H9 (cell line): ENCODE measurements at regions not wholly inside any gene's neighbourhood (a gene's known extent, or its start where the extent isn't known, plus 50 kb on each side); places are given as distances from the start of the nearest gene placed in this dataset.

Experiments
- DNase-seq: peaks from one replicate; pipeline ENCODE4 v3.0.0-alpha.2; 2017
- H2AFZ ChIP-seq: one replicate; pipeline ENCODE4 v1.6.1; 2013; ENCODE audit warnings: mild to moderate bottlenecking, low read length, control low read depth, moderate library complexity
- H2AK5ac ChIP-seq: 2 replicates; pipeline ENCODE4 v1.6.1; 2013; ENCODE audit warnings: low read length, control low read depth, mixed read lengths; ENCODE audit not compliant: insufficient read length
- H2BK120ac ChIP-seq: one replicate; pipeline ENCODE4 v1.6.1; 2013; ENCODE audit warnings: low read depth, mild to moderate bottlenecking, low read length, control low read depth, inconsistent platforms; ENCODE audit not compliant: poor library complexity, severe bottlenecking
- H2BK12ac ChIP-seq: 2 replicates; pipeline ENCODE4 v1.6.1; 2013; ENCODE audit warnings: low read length, control low read depth, mixed read lengths, low read depth; ENCODE audit not compliant: insufficient read length
- H2BK15ac ChIP-seq: 2 replicates; pipeline ENCODE4 v1.6.1; 2013; ENCODE audit warnings: low read depth, low read length, control low read depth
- H2BK20ac ChIP-seq: one replicate; pipeline ENCODE4 v1.6.1; 2013; ENCODE audit warnings: low read depth, mild to moderate bottlenecking, low read length, control low read depth, inconsistent platforms; ENCODE audit not compliant: poor library complexity, severe bottlenecking
- H2BK5ac ChIP-seq: 2 replicates; pipeline ENCODE4 v1.6.1; 2013; ENCODE audit warnings: low read length, control low read depth, mixed read lengths; ENCODE audit not compliant: insufficient read length
- H3K14ac ChIP-seq: 2 replicates; pipeline ENCODE4 v1.6.1; 2013; ENCODE audit warnings: low read length, control low read depth; ENCODE audit not compliant: insufficient read depth
- H3K18ac ChIP-seq: 2 replicates; pipeline ENCODE4 v1.6.1; 2013; ENCODE audit warnings: low read depth, mild to moderate bottlenecking, mixed read lengths, low read length, control low read depth; ENCODE audit not compliant: insufficient read length
- H3K23ac ChIP-seq: 2 replicates; pipeline ENCODE4 v1.6.1; 2013; ENCODE audit warnings: low read length, control low read depth, mixed read lengths, low read depth; ENCODE audit not compliant: insufficient read length
- H3K23me2 ChIP-seq: 2 replicates; pipeline ENCODE4 v1.6.1; 2013; ENCODE audit warnings: low read depth, mild to moderate bottlenecking, mixed read lengths, low read length, control low read depth; ENCODE audit not compliant: insufficient read length, poor library complexity, severe bottlenecking
- H3K27ac ChIP-seq: 2 replicates; pipeline ENCODE4 v1.5.1; 2013; ENCODE audit warnings: low read length, control low read depth, mixed read lengths, low read depth; ENCODE audit not compliant: insufficient read length
- H3K27me3 ChIP-seq: 2 replicates; pipeline ENCODE4 v1.6.1; 2013; ENCODE audit warnings: low read length, control low read depth, inconsistent platforms; ENCODE audit not compliant: insufficient read depth
- H3K4ac ChIP-seq: 2 replicates; pipeline ENCODE4 v1.6.1; 2013; ENCODE audit warnings: low read depth, mild to moderate bottlenecking, control low read depth, inconsistent platforms, low read length, moderate library complexity
- H3K4me1 ChIP-seq: 2 replicates; pipeline ENCODE4 v1.6.1; 2013; ENCODE audit warnings: low read length, control low read depth, inconsistent platforms; ENCODE audit not compliant: insufficient read depth
- H3K4me2 ChIP-seq: 2 replicates; pipeline ENCODE4 v1.6.1; 2013; ENCODE audit warnings: low read length, control low read depth, mixed read lengths; ENCODE audit not compliant: insufficient read length, insufficient read depth
- H3K56ac ChIP-seq: 2 replicates; pipeline ENCODE4 v1.6.1; 2013; ENCODE audit warnings: low read depth, mild to moderate bottlenecking, mixed read lengths, low read length, control low read depth; ENCODE audit not compliant: insufficient read length
- H3K79me1 ChIP-seq: 2 replicates; pipeline ENCODE4 v1.6.1; 2013; ENCODE audit warnings: low read depth, mild to moderate bottlenecking, moderate library complexity, low read length, control low read depth, inconsistent platforms; ENCODE audit not compliant: insufficient read depth, poor library complexity, severe bottlenecking
- H3K79me2 ChIP-seq: 2 replicates; pipeline ENCODE4 v1.6.1; 2013; ENCODE audit warnings: low read length, control low read depth, inconsistent platforms; ENCODE audit not compliant: insufficient read depth
- H3K9ac ChIP-seq: 2 replicates; pipeline ENCODE4 v1.6.1; 2013; ENCODE audit warnings: low read length, control low read depth, mixed read lengths; ENCODE audit not compliant: insufficient read length; ENCODE audit errors: extremely low read depth
- H3K9me3 ChIP-seq: one replicate; pipeline ENCODE4 v1.6.1; 2013; ENCODE audit warnings: low read depth, low read length, inconsistent platforms; ENCODE audit not compliant: control insufficient read depth
- H3T11ph ChIP-seq: one replicate; pipeline ENCODE4 v1.6.1; 2013; ENCODE audit warnings: mild to moderate bottlenecking, low read length, control low read depth, inconsistent platforms
- H4K20me1 ChIP-seq: one replicate; pipeline ENCODE4 v1.6.1; 2013; ENCODE audit not compliant: control insufficient read depth, insufficient read length, insufficient read depth
- H4K5ac ChIP-seq: 2 replicates; pipeline ENCODE4 v1.6.1; 2013; ENCODE audit warnings: low read depth, mild to moderate bottlenecking, mixed read lengths, low read length, control low read depth; ENCODE audit not compliant: insufficient read length
- H4K8ac ChIP-seq: replicated peaks from 2 replicates; pipeline ENCODE4 v1.6.1; 2013; ENCODE audit warnings: low read length, control low read depth, mixed read lengths, low read depth; ENCODE audit not compliant: insufficient read length
- H4K91ac ChIP-seq: 2 replicates; pipeline ENCODE4 v1.6.1; 2013; ENCODE audit warnings: low read depth, mild to moderate bottlenecking, moderate library complexity, mixed read lengths, low read length, control low read depth; ENCODE audit not compliant: insufficient read length
- H3K27ac Mint-ChIP-seq, 3 experiments: 2 replicates in 2 of 3; 3 replicates in 1 of 3; pipeline ENCODE4 v1.8.0; 2020 to 2021; ENCODE audit warnings: mixed read lengths in 3 of 3, mild to moderate bottlenecking in 1 of 3, moderate library complexity in 1 of 3
- H3K27me3 Mint-ChIP-seq: 2 replicates; pipeline ENCODE4 v1.8.0; 2021; ENCODE audit warnings: low read depth, mild to moderate bottlenecking, moderate library complexity, mixed read lengths
- H3K36me3 Mint-ChIP-seq, 3 experiments: 2 replicates in 2 of 3; 3 replicates in 1 of 3; pipeline ENCODE4 v1.8.0; 2020 to 2021; ENCODE audit warnings: low read depth in 3 of 3, mixed read lengths in 3 of 3; ENCODE audit not compliant: insufficient read depth in 1 of 3
- H3K4me1 Mint-ChIP-seq, 2 experiments: 2 replicates each; pipeline ENCODE4 v1.8.0; 2020; ENCODE audit warnings: mixed read lengths in 2 of 2
- H3K4me3 Mint-ChIP-seq, 2 experiments: 2 replicates in 1 of 2; 3 replicates in 1 of 2; pipeline ENCODE4 v1.8.0; 2020 to 2021; ENCODE audit warnings: mild to moderate bottlenecking in 2 of 2, mixed read lengths in 2 of 2, moderate library complexity in 1 of 2
- H3K9me3 Mint-ChIP-seq, 2 experiments: 2 replicates in 1 of 2; 3 replicates in 1 of 2; pipeline ENCODE4 v1.8.0; 2020; ENCODE audit warnings: mild to moderate bottlenecking in 2 of 2, mixed read lengths in 2 of 2, moderate library complexity in 1 of 2
- CTCF ChIP-seq: fragments of 200-600 bp; sonication (generic); conservative IDR thresholded peaks from 3 replicates; pipeline ENCODE4 v1.8.0; 2021; ENCODE audit warnings: antibody characterized with exemption, mild to moderate bottlenecking
- WGBS: extraction: QIAGEN DNeasy Blood & Tissue Kit; methylation state at CpG from one replicate; pipeline ENCODE4 v1.1.7; 2013; ENCODE audit warnings: missing lambda C conversion rate, low lambda C conversion rate, mixed read lengths; ENCODE audit not compliant: insufficient read length; ENCODE audit errors: extremely low coverage; 5-methylcytosine and 5-hydroxymethylcytosine counted together

- H3K9ac ChIP-seq, result no peak overlapping the region
- no CpG with 5 or more reads among the region's 1 CpG for WGBS
- no peak overlapping the region for H2BK15ac ChIP-seq
- H2BK120ac ChIP-seq, result no peak overlapping the region
- no peak overlapping the region for H3K4me2 ChIP-seq
- H3K27me3 Mint-ChIP-seq, result no peaks in the 10 kb centered on the region
- no peak overlapping the region for H2BK5ac ChIP-seq
- no peak overlapping the region for H3K27ac ChIP-seq
- H3K4me3 Mint-ChIP-seq, result no peak overlapping the region
- no peak overlapping the region for H3T11ph ChIP-seq
- no peaks in the 10 kb centered on the region for H3K23me2 ChIP-seq
- DNase-seq, result no peak
- H3K14ac ChIP-seq, result no peak overlapping the region
- no peak overlapping the region for H3K4ac ChIP-seq
- no peaks in the 10 kb centered on the region for H4K20me1 ChIP-seq
- H3K27ac Mint-ChIP-seq, result no peak overlapping the region
- no peak overlapping the region for H4K8ac ChIP-seq
- no peak overlapping the region for H3K18ac ChIP-seq
- H2BK12ac ChIP-seq, result no peak overlapping the region
- H3K79me1 ChIP-seq, result no peaks in the 10 kb centered on the region
- H3K9me3 ChIP-seq, result no peaks in the 10 kb centered on the region
- TF ChIP-seq CTCF, result no peak
- H3K79me2 ChIP-seq, result no peaks in the 10 kb centered on the region
- no peaks in the 10 kb centered on the region; a peak in 2 of 5 replicates for H3K9me3 Mint-ChIP-seq
- no peaks in the 10 kb centered on the region; a peak in 2 of 7 replicates for H3K36me3 Mint-ChIP-seq
- H3K27me3 ChIP-seq, result no peaks in the 10 kb centered on the region
- H2AK5ac ChIP-seq, result no peak overlapping the region
- no peak overlapping the region for H3K23ac ChIP-seq
- H4K91ac ChIP-seq, result no peak overlapping the region
- H3K56ac ChIP-seq, result no peak overlapping the region
- H2BK20ac ChIP-seq, result no peak overlapping the region
- H3K4me1 ChIP-seq, result no peaks in the 10 kb centered on the region
- no peak overlapping the region for H2AFZ ChIP-seq
- no peak overlapping the region for H4K5ac ChIP-seq
- H3K4me1 Mint-ChIP-seq, result peaks cover 0 to 3% of the 10 kb centered on the region in 2 experiments; a peak in 1 of 4 replicates
Measured at GRCh38 chr7:52647046-52647445, 388.4 kb upstream of the POM121L12 start.
